Gastroesophageal sphincter (tissue), 4 donors: ENCODE measurements at regions not wholly inside any gene's neighbourhood (a gene's known extent, or its start where the extent isn't known, plus 50 kb on each side); places are given as distances from the start of the nearest gene placed in this dataset.

Experiments
- ATAC-seq: fragments of 150-250 bp; one replicate; pipeline ENCODE4 v1.9.1; 2016; ENCODE audit warnings: mild to moderate bottlenecking, moderate library complexity
- H3K27ac ChIP-seq, 4 donors: fragments of 200-600 bp; sonication (generic) in 3 of 4; 1 replicate in 3 of 4; 2 replicates in 1 of 4; pipeline ENCODE4 v1.5.1; 2016 to 2019
- H3K27me3 ChIP-seq: fragments of 200-600 bp; sonication (generic); one replicate; pipeline ENCODE4 v1.5.1; 2019
- H3K36me3 ChIP-seq, 2 donors: fragments of 200-600 bp; sonication (generic); one replicate each; pipeline ENCODE4 v1.5.1; 2019; ENCODE audit warnings: control low read depth in 1 of 2
- H3K4me1 ChIP-seq, 3 donors: fragments of 200-600 bp; sonication (generic); 1 replicate in 2 of 3; 2 replicates in 1 of 3; pipeline ENCODE4 v1.5.1; 2016 to 2019; ENCODE audit warnings: control low read depth in 2 of 3
- H3K4me3 ChIP-seq, 2 donors: fragments of 200-600 bp; sonication (generic); one replicate each; pipeline ENCODE4 v1.5.1; 2019; ENCODE audit warnings: mild to moderate bottlenecking in 1 of 2, moderate library complexity in 1 of 2
- H3K9me3 ChIP-seq, 3 donors: fragments of 200-600 bp; sonication (generic); one replicate each; pipeline ENCODE4 v1.5.1; 2017 to 2019; ENCODE audit warnings: control low read depth in 2 of 3
- CTCF ChIP-seq, 4 experiments: fragments of 200-600 bp in 2 of 4; fragments of 450-650 bp in 2 of 4; sonication (generic) in 1 of 4; IDR thresholded peaks; one replicate each; pipeline ENCODE4 v1.5.1; 2017 to 2019; ENCODE audit warnings: antibody characterized with exemption in 4 of 4, mild to moderate bottlenecking in 2 of 4, moderate library complexity in 2 of 4
- EP300 ChIP-seq: sonication (generic); formaldehyde crosslinking; IDR thresholded peaks from one replicate; pipeline ENCODE4 v1.6.1; 2017; ENCODE audit warnings: antibody characterized with exemption, mild to moderate bottlenecking
- POLR2A ChIP-seq, 2 donors: fragments of 450-650 bp; IDR thresholded peaks; one replicate each; pipeline ENCODE4 v1.6.1; 2017; ENCODE audit warnings: antibody characterized with exemption in 2 of 2, mild to moderate bottlenecking in 2 of 2, moderate library complexity in 1 of 2
- POLR2AphosphoS5 ChIP-seq: sonication (generic); formaldehyde crosslinking; IDR thresholded peaks from one replicate; pipeline ENCODE4 v1.6.1; 2017; ENCODE audit warnings: antibody characterized with exemption
- WGBS, 2 donors: methylation state at CpG; one replicate each; pipeline ENCODE4 v1.1.5; 2018; ENCODE audit warnings: low coverage in 1 of 2; 5-methylcytosine and 5-hydroxymethylcytosine counted together

GRCh38 chr18:61943175-61943964, 50.6 kb upstream of the RNF152 start:
- Histone ChIP-seq H3K4me3 (no peak overlapping the region), H3K4me1 (no peaks in the 10 kb centered on the region), H3K9me3 (no peaks in the 10 kb centered on the region), H3K27me3 (no peaks in the 10 kb centered on the region), H3K36me3 (no peaks in the 10 kb centered on the region), H3K27ac (no peak overlapping the region)
- no peak for ATAC-seq
- 64 to 68% methylated on average over 3 of the region's 3 CpGs for WGBS, 2 donors
- TF ChIP-seq POLR2A (IDR thresholded peaks at IDR 0.05) (no peak), EP300 (no peak), CTCF (IDR thresholded peaks at IDR 0.05) (no peak), POLR2AphosphoS5 (no peak)
